ENCODE measurements at regions not wholly inside any gene's neighbourhood (a gene's known extent, or its start where the extent isn't known, plus 50 kb on each side); places are given as distances from the start of the nearest gene placed in this dataset.

- TF ChIP-seq CTCF (IDR thresholded peaks at IDR 0.05) (no peak), POLR2A (IDR thresholded peaks at IDR 0.05; ENCODE audit: low read length) (no peak), HOXB13 (CRISPR knock-in tag; IDR thresholded peaks at IDR 0.05; ENCODE audit: low read depth) (no peak), HDAC2 (IDR thresholded peaks at IDR 0.05) (no peak), RAD21 (conservative IDR thresholded peaks at IDR 0.05 in 1 of 2, IDR thresholded peaks at IDR 0.05 in 1 of 2) (no peak), CEBPB (IDR thresholded peaks at IDR 0.05) (no peak), TP53 (CRISPR knock-in tag; IDR thresholded peaks at IDR 0.05) (no peak), GATA3 (IDR thresholded peaks at IDR 0.05; ENCODE audit: borderline replicate concordance) (no peak), JUNB (IDR thresholded peaks at IDR 0.05) (no peak), CHD2 (IDR thresholded peaks at IDR 0.05; ENCODE audit: low read length, partially characterized antibody) (no peak), POLR2AphosphoS2 (conservative IDR thresholded peaks at IDR 0.05; ENCODE audit: low read length) (no peak)
Measured at GRCh38 chr2:157155992-157156391, 101.5 kb upstream of the GALNT5 start.

All from A549 (cell line).